ENCODE measurements at regions not wholly inside any gene's neighbourhood (a gene's known extent, or its start where the extent isn't known, plus 50 kb on each side); places are given as distances from the start of the nearest gene placed in this dataset.

GRCh38 chr4:14262221-14262620, 634.7 kb upstream of the BOD1L1 start:
- TF ChIP-seq, protein P1, sequence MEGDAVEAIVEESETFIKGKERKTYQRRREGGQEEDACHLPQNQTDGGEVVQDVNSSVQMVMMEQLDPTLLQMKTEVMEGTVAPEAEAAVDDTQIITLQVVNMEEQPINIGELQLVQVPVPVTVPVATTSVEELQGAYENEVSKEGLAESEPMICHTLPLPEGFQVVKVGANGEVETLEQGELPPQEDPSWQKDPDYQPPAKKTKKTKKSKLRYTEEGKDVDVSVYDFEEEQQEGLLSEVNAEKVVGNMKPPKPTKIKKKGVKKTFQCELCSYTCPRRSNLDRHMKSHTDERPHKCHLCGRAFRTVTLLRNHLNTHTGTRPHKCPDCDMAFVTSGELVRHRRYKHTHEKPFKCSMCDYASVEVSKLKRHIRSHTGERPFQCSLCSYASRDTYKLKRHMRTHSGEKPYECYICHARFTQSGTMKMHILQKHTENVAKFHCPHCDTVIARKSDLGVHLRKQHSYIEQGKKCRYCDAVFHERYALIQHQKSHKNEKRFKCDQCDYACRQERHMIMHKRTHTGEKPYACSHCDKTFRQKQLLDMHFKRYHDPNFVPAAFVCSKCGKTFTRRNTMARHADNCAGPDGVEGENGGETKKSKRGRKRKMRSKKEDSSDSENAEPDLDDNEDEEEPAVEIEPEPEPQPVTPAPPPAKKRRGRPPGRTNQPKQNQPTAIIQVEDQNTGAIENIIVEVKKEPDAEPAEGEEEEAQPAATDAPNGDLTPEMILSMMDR (IDR thresholded peaks at IDR 0.05; ENCODE audit: insufficient read depth, low read depth, low read length, missing control alignments): no peak
- no peak for DNase-seq (ENCODE audit: low read depth)
- H3K4me3 ChIP-seq (ENCODE audit: low read depth, low read length): no peak overlapping the region

- H3K4me3 ChIP-seq (ENCODE audit: low read depth, low read length): no peak overlapping the region
- TF ChIP-seq, protein P1 (IDR thresholded peaks at IDR 0.05; ENCODE audit: insufficient read depth, low read depth, low read length, missing control alignments): no peak
- peak; percentile 1 for DNase-seq (ENCODE audit: low read depth)
These were observed 636.9 kb upstream of the BOD1L1 start for GRCh38 chr4:14264437-14264836.

DNA sequence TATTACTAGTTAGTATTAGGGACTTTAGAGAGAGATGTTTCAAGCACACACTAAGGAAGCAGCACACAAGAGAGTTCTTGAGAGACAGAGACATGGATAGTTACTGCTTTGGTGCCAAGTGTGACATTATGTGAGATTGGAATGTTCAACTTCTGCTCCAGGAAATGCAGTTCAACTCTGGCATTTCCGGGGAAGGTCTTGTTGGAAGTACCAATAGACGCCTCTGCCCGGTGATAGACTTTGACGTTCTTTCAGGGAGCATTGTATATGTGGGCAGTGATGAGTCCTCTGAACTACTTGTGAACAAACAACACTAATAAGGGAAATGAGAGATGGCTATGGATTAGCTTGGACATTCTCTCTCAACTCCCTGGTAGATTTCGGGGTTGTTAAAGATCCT, 638.1 kb upstream of the BOD1L1 start:
- no peak for DNase-seq (ENCODE audit: low read depth)
- no peak overlapping the region for H3K4me3 ChIP-seq (ENCODE audit: low read depth, low read length)
- TF ChIP-seq, protein P1 (IDR thresholded peaks at IDR 0.05; ENCODE audit: insufficient read depth, low read depth, low read length, missing control alignments): no peak

GRCh38 chr4:14267373-14268060, 640.0 kb upstream of the BOD1L1 start:
- TF ChIP-seq, protein P1 (IDR thresholded peaks at IDR 0.05; ENCODE audit: insufficient read depth, low read depth, low read length, missing control alignments): no peak
- DNase-seq (ENCODE audit: low read depth): no peak

GRCh38 chr4:14269824-14270223, 642.3 kb upstream of the BOD1L1 start:
- no peak for DNase-seq (ENCODE audit: low read depth)
- TF ChIP-seq, protein P1 (IDR thresholded peaks at IDR 0.05; ENCODE audit: insufficient read depth, low read depth, low read length, missing control alignments): no peak
- H3K4me3 ChIP-seq (ENCODE audit: low read depth, low read length): no peak overlapping the region

More at GRCh38 chr4:14267373-14268060, 640.0 kb upstream of the BOD1L1 start:
- no peak overlapping the region for H3K4me3 ChIP-seq (ENCODE audit: low read depth, low read length)

GRCh38 chr4:14272206-14272605, 644.7 kb upstream of the BOD1L1 start:
- TF ChIP-seq, protein P1 (IDR thresholded peaks at IDR 0.05; ENCODE audit: insufficient read depth, low read depth, low read length, missing control alignments): no peak
- no peak overlapping the region for H3K4me3 ChIP-seq (ENCODE audit: low read depth, low read length)
- no peak for DNase-seq (ENCODE audit: low read depth)

DNA sequence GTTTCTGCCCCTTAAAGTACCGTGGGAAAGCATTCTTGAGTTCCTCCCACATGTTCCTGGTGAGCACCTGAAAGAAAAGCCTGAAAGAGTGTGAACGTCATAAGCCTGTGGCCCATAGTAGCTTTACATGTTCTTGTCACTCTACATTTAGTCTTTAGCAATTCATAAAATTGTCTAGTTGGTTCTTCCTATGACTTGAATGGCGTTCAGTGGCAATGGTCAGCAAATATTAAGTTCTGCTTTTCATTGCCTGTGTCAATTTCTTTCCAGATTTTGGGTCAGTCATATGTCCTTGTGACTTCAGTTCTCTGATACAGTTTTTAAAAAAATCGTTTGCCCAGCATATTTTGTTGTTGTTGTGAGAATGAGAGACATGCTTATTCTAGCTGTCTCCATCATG, 650.0 kb upstream of the BOD1L1 start:
- DNase-seq (ENCODE audit: low read depth): no peak
- TF ChIP-seq, protein P1 (IDR thresholded peaks at IDR 0.05; ENCODE audit: insufficient read depth, low read depth, low read length, missing control alignments): no peak

More for the DNA sequence above, 650.0 kb upstream of the BOD1L1 start:
- H3K4me3 ChIP-seq (ENCODE audit: low read depth, low read length): no peak overlapping the region

All from GM12865 (cell line).